Epithelial cell of esophagus (primary cell): ENCODE measurements at regions not wholly inside any gene's neighbourhood (a gene's known extent, or its start where the extent isn't known, plus 50 kb on each side); places are given as distances from the start of the nearest gene placed in this dataset.
"Not testable (repeated sequence)": the region's sequence is repeated elsewhere in the genome, so short reads cannot be mapped to it uniquely, and the experiment has no call there.

Experiments
- DNase-seq: peaks from one replicate; pipeline ENCODE4 v3.0.0; 2010; ENCODE audit warnings: low read depth
- H3K4me3 ChIP-seq: 2 replicates; pipeline ENCODE4 v1.5.1; 2011; ENCODE audit warnings: mild to moderate bottlenecking, low read length, control low read depth
- CTCF ChIP-seq: IDR thresholded peaks from 2 replicates; pipeline ENCODE4 v1.5.1; 2011; ENCODE audit warnings: low read depth, mild to moderate bottlenecking, low read length, control low read depth, inconsistent platforms; ENCODE audit not compliant: insufficient read depth; ENCODE audit errors: missing control alignments

DNA sequence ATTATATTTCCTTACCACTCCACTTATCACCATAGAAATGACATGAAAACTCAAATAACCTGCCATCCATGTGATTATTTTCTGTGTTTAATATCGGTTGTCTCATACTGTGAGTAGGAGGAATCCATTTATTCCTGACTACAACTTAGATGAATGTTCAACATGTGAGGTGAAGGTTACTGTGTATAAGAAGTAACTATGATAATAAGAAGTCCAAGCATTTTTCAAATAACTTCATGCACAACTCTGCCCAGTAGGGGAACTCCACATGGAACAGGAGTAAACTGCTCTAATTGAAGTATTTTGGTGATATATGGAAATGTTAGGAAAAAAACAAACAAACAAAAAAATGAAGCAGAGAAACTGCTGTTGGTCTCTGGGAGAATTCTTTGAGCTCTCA is 447.5 kb upstream of the GRIN3A start:
- no peak overlapping the region for H3K4me3 ChIP-seq
- no peak for DNase-seq
- TF ChIP-seq CTCF, result no peak

- no peak for TF ChIP-seq CTCF
- no peak overlapping the region for H3K4me3 ChIP-seq
- DNase-seq, result no peak
Observed at GRCh38 chr9:102185371-102185770, 446.9 kb upstream of the GRIN3A start.

DNA sequence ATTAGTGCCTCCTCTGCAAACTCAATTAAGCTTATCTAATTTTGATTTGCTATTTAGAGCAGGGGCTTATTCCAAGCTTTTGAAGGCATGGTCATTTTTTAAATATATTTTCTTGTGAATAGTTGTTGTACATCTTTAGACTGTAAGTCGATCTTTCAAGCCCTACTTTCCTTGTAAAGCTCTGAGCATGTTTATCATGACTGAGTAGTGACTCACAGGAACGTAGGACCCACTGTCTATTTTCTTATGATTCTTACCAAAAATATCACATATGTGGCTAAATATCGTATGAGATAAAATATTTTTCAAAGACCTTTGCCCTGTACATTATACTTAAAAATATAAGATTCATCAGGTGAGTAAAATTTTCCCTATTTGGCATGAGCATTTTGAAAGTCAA is 440.4 kb upstream of the GRIN3A start:
- H3K4me3 ChIP-seq, result no peak overlapping the region
- TF ChIP-seq CTCF, result no peak
- DNase-seq, result no peak

- H3K4me3 ChIP-seq, DNase-seq: not testable (repeated sequence)
Observed at GRCh38 chr9:102174202-102174601, 435.8 kb upstream of the GRIN3A start.

DNA sequence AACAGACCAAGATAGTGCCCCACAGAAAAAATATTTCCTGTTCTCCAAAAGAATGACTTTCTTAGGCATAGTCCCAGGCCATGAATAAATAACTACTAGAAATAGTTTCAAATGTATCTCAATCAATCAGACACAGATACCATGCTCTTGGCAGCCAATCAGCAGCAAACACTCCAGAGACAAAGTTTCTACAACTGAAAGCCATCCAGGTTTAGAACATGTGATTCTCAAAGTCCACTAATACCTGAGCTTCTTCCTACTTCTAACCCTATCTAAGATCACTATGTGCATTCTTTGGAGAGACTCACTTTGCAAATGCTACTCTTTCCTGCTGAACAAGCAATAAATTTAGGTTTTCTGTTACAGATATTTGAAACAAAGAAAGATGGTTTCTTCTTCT is 425.8 kb upstream of the GRIN3A start:
- no peak for TF ChIP-seq CTCF
- no peak for DNase-seq
- H3K4me3 ChIP-seq, result no peak overlapping the region

DNA sequence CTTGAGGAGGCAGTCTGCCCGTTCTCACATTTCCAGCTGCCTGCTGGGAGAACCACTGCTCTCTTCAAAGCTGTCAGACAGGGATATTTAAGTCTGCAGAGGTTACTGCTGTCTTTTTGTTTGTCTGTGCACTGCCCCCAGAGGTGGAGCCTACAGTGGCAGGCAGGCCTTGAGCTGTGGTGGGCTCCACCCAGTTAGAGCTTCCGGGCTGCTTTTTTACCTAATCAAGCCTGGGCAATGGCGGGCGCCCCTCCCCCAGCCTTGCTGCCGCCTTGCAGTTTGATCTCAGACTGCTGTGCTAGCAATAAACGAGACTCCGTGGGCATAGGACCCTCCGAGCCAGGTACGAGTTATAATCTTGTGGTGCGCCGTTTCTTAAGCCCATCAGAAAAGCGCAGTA is 414.6 kb upstream of the GRIN3A start:
- not testable (repeated sequence) for DNase-seq, H3K4me3 ChIP-seq

GRCh38 chr9:102135768-102136167 is 397.3 kb upstream of the GRIN3A start:
- TF ChIP-seq CTCF, result no peak
- no peak for DNase-seq

GRCh38 chr9:102124465-102124864 is 386.0 kb upstream of the GRIN3A start:
- DNase-seq, result no peak
- no peak for TF ChIP-seq CTCF
- no peak overlapping the region for H3K4me3 ChIP-seq

More at GRCh38 chr9:102135768-102136167, 397.3 kb upstream of the GRIN3A start:
- no peak overlapping the region for H3K4me3 ChIP-seq
